Natural killer cell treated with Interleukin-12 subunit alpha and Interleukin-12 subunit beta and Interleukin-15 and Interleukin-18, amount 100 ng/mL, for 72 hours (primary cell): ENCODE measurements at regions not wholly inside any gene's neighbourhood (a gene's known extent, or its start where the extent isn't known, plus 50 kb on each side); places are given as distances from the start of the nearest gene placed in this dataset.
A peak's percentile ranks its signal among the peaks of the same experiment; 100 is the strongest.
"Not testable (repeated sequence)": the region's sequence is repeated elsewhere in the genome, so short reads cannot be mapped to it uniquely, and the experiment has no call there.

Experiments
- ATAC-seq, 2 donors: fragments of 150-1000 bp; cut with Tn5 transposase in 1 of 2; sonication (Bioruptor Pico), chemical (Tn5 transposase) in 1 of 2; 2 replicates each; pipeline ENCODE4 v1.10.0; 2021
- DNase-seq: peaks from one replicate; pipeline ENCODE4 v3.0.0; 2022; ENCODE audit warnings: low spot score
- H3K27ac Mint-ChIP-seq, 2 donors: 1 replicate in 1 of 2; 2 replicates in 1 of 2; pipeline ENCODE4 v1.8.0; 2022; ENCODE audit warnings: mixed read lengths in 2 of 2, mild to moderate bottlenecking in 1 of 2, moderate library complexity in 1 of 2
- H3K27me3 Mint-ChIP-seq, 2 donors: 1 replicate in 1 of 2; 2 replicates in 1 of 2; pipeline ENCODE4 v1.8.0; 2022; ENCODE audit warnings: mixed read lengths in 2 of 2
- H3K36me3 Mint-ChIP-seq: one replicate; pipeline ENCODE4 v1.8.0; 2022; ENCODE audit warnings: mixed read lengths
- H3K4me1 Mint-ChIP-seq, 2 donors: 1 replicate in 1 of 2; 2 replicates in 1 of 2; pipeline ENCODE4 v1.8.0; 2022; ENCODE audit warnings: low read depth in 2 of 2, mixed read lengths in 2 of 2, mild to moderate bottlenecking in 1 of 2
- H3K4me3 Mint-ChIP-seq: one replicate; pipeline ENCODE4 v1.8.0; 2022; ENCODE audit warnings: mixed read lengths
- H3K9me3 Mint-ChIP-seq: 2 replicates; pipeline ENCODE4 v1.8.0; 2022; ENCODE audit warnings: mixed read lengths

DNA sequence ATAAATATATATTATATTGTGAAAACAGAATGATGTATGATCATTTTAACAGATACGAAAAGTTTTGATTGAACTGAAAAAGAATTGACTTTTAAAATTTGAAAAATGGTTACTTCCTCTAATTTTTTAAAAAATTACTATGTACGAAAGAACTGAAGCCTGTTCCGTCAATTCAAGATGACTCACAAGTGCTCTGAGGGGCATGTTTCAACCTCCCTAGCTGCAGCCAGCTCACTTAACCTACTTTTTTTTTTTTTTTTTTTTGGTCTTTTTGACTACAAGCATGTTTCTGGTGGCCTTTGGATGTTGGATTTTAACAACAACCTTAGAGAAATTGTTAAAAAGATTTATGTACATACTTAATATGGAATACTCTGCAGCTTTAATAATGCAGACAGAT, 1139.3 kb downstream of the DIAPH3 start:
- Mint-ChIP-seq H3K4me3 (no peak overlapping the region), H3K27me3 (no peaks in the 10 kb centered on the region), H3K4me1 (no peaks in the 10 kb centered on the region), H3K9me3 (no peaks in the 10 kb centered on the region), H3K27ac (no peak overlapping the region), H3K36me3 (no peaks in the 10 kb centered on the region)
- no peak for DNase-seq
- ATAC-seq: no peak

DNA sequence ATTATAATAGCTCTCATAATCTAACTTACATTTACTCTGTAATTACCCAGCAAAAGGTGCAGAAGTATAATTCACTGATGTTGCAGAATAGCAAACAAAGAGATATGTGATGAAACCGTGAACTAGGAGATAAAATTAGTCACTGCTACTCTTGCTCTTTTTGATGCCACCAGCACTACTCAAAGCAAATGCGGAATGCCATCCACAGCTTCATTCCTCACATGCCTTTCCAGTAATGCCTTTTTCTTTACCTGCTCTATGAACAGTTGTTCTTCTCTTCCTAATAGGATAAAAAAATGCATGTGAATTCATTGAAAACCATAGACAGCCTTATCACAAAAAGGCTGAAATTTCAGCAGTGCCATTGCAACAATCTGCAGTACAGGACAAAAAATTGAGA, 1129.5 kb downstream of the DIAPH3 start:
- Mint-ChIP-seq H3K4me1 (no peaks in the 10 kb centered on the region), H3K27me3 (no peaks in the 10 kb centered on the region), H3K27ac (no peak overlapping the region), H3K9me3 (peaks cover 13% of the 10 kb centered on the region), H3K36me3 (peaks cover 5% of the 10 kb centered on the region), H3K4me3 (no peak overlapping the region)
- no peak for DNase-seq
- no peak for ATAC-seq

DNA sequence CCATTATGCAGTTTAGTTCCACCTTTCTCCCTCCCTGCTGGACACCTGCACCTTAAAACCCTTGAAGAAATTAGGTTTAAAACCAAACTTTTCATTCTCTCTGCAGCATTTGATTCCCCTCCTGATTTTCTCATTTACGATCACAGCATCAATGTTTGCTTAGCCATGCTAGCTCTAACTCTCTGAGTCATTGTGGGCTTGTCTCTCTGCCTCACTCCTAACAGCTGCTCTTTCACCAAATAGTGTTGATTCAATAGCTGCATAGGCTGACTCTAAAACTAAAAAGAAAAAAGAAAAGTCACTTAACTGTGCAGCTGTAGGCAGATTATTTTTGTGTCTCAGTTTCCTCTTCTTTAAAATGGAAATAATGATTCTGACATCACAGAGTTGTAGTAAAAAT, 1124.9 kb downstream of the DIAPH3 start:
- ATAC-seq: no peak
- H3K36me3 Mint-ChIP-seq: peaks cover 8% of the 10 kb centered on the region
- no peak overlapping the region for H3K4me3 Mint-ChIP-seq
- no peak for DNase-seq
- H3K27me3 Mint-ChIP-seq: no peaks in the 10 kb centered on the region
- H3K27ac Mint-ChIP-seq: no peak overlapping the region
- no peaks in the 10 kb centered on the region for H3K4me1 Mint-ChIP-seq
- H3K9me3 Mint-ChIP-seq: peaks cover 19% of the 10 kb centered on the region

DNA sequence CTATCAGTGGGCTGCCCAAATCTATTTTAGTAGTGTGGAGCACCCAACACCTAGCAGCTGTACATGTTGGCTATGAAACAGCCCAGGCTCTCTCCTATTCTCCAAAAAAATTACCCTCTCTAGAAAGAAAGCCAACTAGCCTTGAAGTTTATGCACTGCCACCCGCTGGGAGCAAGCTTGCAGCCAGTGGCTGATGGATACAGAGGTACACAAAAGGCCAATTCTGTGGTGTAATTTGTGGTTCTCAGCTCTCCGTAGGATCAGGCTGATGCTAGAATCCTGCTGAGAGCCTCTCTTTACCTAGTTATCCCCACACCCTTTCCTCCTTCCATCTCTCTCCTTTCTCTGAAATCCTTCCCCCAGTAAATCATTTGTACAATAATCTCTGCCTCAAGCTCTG, 1120.7 kb downstream of the DIAPH3 start:
- no peak overlapping the region for H3K4me3 Mint-ChIP-seq
- no peak for ATAC-seq
- H3K4me1 Mint-ChIP-seq: no peaks in the 10 kb centered on the region

DNA sequence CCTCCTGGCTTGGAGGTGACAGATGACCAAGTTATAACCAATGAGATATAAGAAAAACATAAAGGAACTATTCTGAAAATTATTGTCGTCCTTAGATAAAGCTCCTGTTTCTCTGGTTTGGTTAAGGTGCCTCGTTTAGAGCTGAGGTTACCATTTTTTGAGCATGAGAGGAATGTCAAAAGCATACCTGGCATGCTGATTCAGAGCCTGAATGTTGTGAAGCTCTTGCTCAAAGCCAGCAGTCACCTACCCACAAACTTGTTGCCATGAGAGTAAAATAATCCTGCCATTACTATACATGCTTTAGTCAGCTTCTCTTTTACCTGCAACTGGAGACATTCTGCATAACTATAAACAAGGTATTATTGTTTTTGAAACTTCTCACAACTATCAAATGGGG, 1116.2 kb downstream of the DIAPH3 start:
- Mint-ChIP-seq H3K27ac (no peak overlapping the region), H3K9me3 (peaks cover 23% of the 10 kb centered on the region), H3K4me1 (no peaks in the 10 kb centered on the region), H3K36me3 (peaks cover 8% of the 10 kb centered on the region), H3K27me3 (no peaks in the 10 kb centered on the region), H3K4me3 (no peak overlapping the region)
- DNase-seq: no peak
- ATAC-seq: no peak

More for the DNA sequence above, 1120.7 kb downstream of the DIAPH3 start:
- H3K27me3 Mint-ChIP-seq: no peaks in the 10 kb centered on the region
- no peak for DNase-seq
- H3K27ac Mint-ChIP-seq: no peak overlapping the region
- H3K9me3 Mint-ChIP-seq: peaks cover 19% of the 10 kb centered on the region
- peaks cover 8% of the 10 kb centered on the region for H3K36me3 Mint-ChIP-seq

DNA sequence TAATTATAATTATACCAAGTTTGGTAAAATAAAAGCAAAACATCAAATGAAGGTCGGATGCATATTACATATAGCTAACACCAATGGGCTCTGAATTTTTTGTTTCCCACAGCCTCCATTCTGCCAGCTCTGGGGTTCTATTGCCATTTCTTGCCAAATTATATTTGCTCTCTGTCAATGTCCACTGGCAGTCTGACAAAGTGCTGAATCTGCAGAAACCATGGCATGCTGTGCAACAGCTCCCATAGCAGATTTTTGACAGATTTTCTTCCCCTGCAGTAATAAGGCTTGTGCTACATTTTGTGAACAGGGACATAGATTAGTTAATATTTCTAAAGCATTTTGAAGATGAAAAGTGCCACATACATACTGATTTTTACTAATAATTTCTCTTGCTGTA, 1102.1 kb downstream of the DIAPH3 start:
- Mint-ChIP-seq H3K27me3 (no peaks in the 10 kb centered on the region), H3K36me3 (no peaks in the 10 kb centered on the region), H3K27ac (no peak overlapping the region), H3K4me3 (no peak overlapping the region), H3K4me1 (no peaks in the 10 kb centered on the region), H3K9me3 (peaks cover 8% of the 10 kb centered on the region)
- no peak for DNase-seq
- ATAC-seq: no peak

DNA sequence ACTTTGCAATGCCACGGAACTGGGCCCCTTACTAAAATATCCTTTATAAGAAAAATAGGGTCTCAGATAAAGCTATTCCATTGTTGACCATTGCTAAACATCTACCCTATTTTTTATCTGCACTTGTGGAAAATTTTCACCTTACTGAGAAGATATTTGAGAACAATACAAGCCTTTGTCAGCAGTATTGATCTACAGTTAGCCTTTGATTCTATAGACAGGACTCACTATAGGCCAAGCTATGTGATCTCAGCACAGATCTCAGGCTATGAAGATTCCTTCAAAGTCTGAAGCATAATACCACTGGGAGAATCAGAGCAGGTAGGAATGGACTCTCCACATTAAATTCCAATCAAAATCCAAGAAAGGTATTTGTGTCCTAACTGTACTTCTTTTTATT, 1099.7 kb downstream of the DIAPH3 start:
- Mint-ChIP-seq H3K27ac (no peak overlapping the region), H3K4me1 (no peaks in the 10 kb centered on the region), H3K27me3 (no peaks in the 10 kb centered on the region), H3K4me3 (no peak overlapping the region), H3K36me3 (no peaks in the 10 kb centered on the region), H3K9me3 (peaks cover 6% of the 10 kb centered on the region)
- DNase-seq: no peak
- ATAC-seq: no peak

DNA sequence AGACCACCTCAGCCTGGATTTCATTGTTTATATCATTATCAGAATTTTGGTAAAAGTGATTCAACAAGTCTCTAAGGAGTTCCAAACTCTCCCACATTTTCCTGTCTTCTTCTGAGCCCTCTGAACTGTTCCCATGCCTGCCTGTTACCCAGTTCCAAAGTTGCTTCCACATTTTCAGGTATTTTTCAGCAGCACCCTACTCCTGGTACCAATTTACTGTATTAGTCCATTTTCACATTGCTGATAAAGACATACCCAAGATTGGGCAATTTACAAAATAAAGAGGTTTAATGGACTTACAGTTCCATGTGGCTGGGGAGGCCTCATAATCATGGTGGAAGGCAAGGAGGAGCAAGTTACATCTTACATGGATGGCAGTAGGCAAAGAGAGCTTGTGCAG, 1087.3 kb downstream of the DIAPH3 start:
- H3K27me3 Mint-ChIP-seq, H3K27ac Mint-ChIP-seq, H3K36me3 Mint-ChIP-seq, H3K4me1 Mint-ChIP-seq, H3K4me3 Mint-ChIP-seq, DNase-seq, ATAC-seq: not testable (repeated sequence)
- peaks cover 37% of the 10 kb centered on the region for H3K9me3 Mint-ChIP-seq

DNA sequence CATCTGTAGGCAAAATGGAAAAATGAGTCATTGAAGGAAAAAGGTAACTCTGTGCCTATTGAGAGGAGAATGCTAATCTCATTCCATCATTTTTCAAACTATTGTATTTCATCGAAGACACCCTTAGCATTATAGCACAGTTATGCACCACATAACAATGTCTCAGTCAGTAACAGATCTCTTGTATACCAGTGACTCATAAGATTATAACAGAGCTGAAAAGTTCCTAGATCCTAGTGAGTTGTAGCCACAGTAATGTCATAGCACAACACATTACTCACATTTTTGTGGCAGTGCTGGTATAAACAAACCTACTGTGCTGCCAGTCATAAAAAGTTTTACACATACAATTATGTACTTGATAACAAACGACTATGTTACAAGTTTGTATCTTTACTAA, 1077.6 kb downstream of the DIAPH3 start:
- no peaks in the 10 kb centered on the region for H3K36me3 Mint-ChIP-seq
- H3K27me3 Mint-ChIP-seq: no peaks in the 10 kb centered on the region
- DNase-seq (no peak), ATAC-seq (no peak)
- H3K4me3 Mint-ChIP-seq: no peak overlapping the region
- no peaks in the 10 kb centered on the region for H3K4me1 Mint-ChIP-seq
- H3K27ac Mint-ChIP-seq: no peak overlapping the region
- H3K9me3 Mint-ChIP-seq: peaks cover 22% of the 10 kb centered on the region

DNA sequence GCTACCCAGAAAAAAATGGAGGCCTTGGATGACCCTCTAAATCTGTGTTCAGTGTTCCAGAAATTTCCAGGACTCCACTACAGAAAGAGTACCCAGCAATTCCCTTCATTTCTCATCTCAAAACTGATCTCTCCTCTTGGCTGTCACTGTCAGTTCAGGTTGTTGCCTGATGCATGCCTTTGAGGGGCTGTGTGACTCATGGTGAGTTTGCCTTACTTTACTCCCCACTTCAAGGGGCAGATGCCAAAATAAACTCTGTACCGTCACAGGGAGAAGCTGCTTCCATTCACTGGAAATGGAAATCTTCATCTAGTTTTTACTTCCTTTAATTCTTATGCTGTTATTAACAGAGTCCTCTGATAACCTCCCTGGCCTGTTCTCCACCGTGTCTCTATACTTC, 1075.0 kb downstream of the DIAPH3 start:
- Mint-ChIP-seq H3K27ac (no peak overlapping the region), H3K4me3 (no peak overlapping the region), H3K27me3 (no peaks in the 10 kb centered on the region), H3K4me1 (no peaks in the 10 kb centered on the region), H3K36me3 (no peaks in the 10 kb centered on the region), H3K9me3 (peaks cover 8% of the 10 kb centered on the region)
- no peak for ATAC-seq
- DNase-seq: no peak

DNA sequence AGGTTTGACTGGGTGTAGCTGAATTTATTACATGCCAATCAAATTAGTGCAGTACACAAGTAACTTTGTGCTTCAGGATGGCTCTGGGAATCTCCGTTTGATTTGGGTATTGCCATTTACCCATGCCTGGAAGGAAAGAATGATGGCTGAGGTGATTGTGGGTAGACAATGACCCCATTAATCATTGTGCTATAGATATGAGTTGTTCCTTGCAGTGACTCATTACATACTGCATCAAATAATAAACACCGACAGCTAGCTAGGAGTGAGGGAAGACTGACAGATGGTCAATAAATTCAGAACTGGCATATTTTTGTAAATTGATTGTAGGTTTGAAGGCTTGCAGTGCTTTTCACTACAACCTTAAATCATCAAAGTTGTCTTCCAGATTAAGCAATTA, 1069.5 kb downstream of the DIAPH3 start:
- H3K4me1 Mint-ChIP-seq: no peaks in the 10 kb centered on the region
- no peak overlapping the region for H3K4me3 Mint-ChIP-seq
- DNase-seq: no peak
- no peak overlapping the region for H3K27ac Mint-ChIP-seq
- peaks cover 7% of the 10 kb centered on the region for H3K9me3 Mint-ChIP-seq
- no peaks in the 10 kb centered on the region for H3K36me3 Mint-ChIP-seq
- no peak for ATAC-seq
- H3K27me3 Mint-ChIP-seq: no peaks in the 10 kb centered on the region

DNA sequence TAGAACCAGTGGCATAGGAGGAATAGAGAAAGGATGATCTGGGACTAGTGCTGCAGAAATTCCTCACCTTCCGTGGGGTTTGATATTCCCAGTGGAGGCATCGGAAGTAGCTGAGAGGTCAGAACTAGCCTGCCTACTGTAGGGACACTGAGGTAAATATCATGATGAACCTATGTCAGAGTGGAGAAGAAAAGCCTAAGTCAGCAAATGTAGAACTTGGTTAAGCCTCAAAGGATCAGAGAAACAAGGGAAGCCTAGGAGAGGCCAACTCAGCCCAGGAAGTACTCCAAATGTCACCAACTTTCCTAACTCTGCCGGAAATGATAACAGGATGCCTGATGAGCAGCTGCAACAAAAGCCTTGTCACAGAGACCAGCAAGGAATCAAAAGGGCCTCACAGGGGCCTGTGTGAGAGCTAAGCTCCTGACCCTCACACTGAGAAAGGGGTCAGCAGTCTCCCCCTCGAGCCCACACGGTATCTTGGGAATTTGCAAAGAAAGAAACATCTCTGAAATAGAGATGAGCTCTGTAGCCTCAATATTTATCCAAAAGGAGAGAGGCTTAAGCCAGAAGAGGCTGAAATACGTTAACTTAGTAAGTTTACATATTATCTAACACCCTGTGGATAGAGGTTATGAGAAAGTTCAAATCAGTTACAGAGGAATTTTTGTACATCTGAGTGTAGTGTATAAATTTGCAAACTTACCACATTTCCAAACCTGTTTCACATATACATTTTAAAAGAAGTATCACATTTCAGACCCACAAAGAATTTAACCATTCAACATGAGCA, 1064.3 kb downstream of the DIAPH3 start:
- H3K4me1 Mint-ChIP-seq: no peaks in the 10 kb centered on the region
- peaks cover 7% of the 10 kb centered on the region for H3K9me3 Mint-ChIP-seq
- H3K36me3 Mint-ChIP-seq: no peaks in the 10 kb centered on the region
- no peak for DNase-seq
- no peaks in the 10 kb centered on the region for H3K27me3 Mint-ChIP-seq
- peak in 1 of 2 donors; percentile 24 for ATAC-seq
- no peak overlapping the region for H3K27ac Mint-ChIP-seq
- H3K4me3 Mint-ChIP-seq: no peak overlapping the region

DNA sequence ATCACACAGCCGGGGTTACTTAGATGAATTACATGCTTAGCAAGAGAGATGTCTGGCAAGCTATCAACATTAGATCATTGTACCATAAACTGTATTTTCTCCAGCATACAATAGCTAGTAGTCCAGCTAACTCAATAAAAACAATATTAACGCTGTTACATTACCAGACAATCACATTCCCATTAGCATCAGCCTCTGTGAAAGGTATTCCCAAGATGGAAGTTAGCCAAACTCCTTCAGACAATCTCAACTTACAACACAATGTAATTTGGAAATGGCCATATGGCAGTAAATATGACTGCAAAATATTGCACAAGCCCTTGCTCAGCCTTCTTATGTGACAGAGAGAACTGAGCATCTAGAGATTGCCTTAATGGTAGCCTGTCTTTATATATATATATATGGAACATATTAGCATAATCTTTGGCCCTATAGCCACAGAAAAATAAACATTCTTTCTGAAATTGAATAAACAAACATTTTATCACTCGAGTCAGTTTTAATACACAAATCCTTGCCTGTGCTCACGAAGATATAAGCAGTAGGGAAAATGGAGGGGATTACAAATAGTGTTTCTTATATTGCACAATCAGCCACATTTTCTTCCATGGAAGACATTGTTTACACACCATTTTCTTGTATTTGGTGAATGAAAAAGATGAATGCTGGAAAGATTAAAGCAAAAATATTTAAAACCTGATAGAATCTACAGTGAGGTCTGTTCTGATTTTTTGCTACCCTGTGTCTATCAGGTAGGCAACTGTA, 1060.5 kb downstream of the DIAPH3 start:
- no peak for DNase-seq
- Mint-ChIP-seq H3K9me3 (peaks cover 16% of the 10 kb centered on the region), H3K27me3 (no peaks in the 10 kb centered on the region), H3K27ac (no peak overlapping the region), H3K36me3 (peaks cover 7% of the 10 kb centered on the region), H3K4me3 (no peak overlapping the region), H3K4me1 (no peaks in the 10 kb centered on the region)
- ATAC-seq: no peak

DNA sequence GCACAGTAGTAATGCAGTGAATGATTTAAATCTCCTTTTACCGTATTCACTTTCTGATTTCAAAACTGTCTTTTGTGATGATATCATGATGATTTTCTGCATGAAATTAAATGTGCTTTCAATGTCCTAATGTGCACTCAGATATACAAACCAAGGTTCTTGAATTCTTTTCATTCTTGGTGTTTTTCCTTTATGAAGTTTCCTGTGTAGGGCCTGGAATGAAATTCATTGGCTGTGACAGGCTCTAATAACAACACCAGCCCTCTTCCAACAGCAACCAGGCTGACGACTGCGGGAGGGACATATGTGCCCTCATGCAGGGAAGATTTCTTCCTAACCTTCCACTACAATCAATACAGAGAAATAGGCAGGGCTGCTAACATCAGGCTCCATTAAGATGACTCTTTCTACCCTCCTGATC, 1052.0 kb downstream of the DIAPH3 start:
- no peaks in the 10 kb centered on the region for H3K27me3 Mint-ChIP-seq

More for the DNA sequence above, 1052.0 kb downstream of the DIAPH3 start:
- Mint-ChIP-seq H3K4me3 (no peak overlapping the region), H3K36me3 (peaks cover 7% of the 10 kb centered on the region), H3K9me3 (peaks cover 15% of the 10 kb centered on the region), H3K27ac (no peak overlapping the region), H3K4me1 (no peaks in the 10 kb centered on the region)
- DNase-seq: no peak
- no peak for ATAC-seq
